GM10266 (cell line): ENCODE measurements at regions not wholly inside any gene's neighbourhood (a gene's known extent, or its start where the extent isn't known, plus 50 kb on each side); places are given as distances from the start of the nearest gene placed in this dataset.

Source experiments
- DNase-seq: peaks from one replicate; pipeline ENCODE4 v3.0.0; 2012; ENCODE audit errors: extremely low spot score
- CTCF ChIP-seq: IDR thresholded peaks from 2 replicates; pipeline ENCODE4 v1.5.1; 2012; ENCODE audit warnings: mild to moderate bottlenecking, low read depth; ENCODE audit not compliant: control insufficient read depth, insufficient read depth; ENCODE audit errors: missing control alignments

- TF ChIP-seq CTCF = no peak
- DNase-seq = no peak
Measured at GRCh38 chr15:37819191-37819590, 115.2 kb upstream of the TMCO5A start.

GRCh38 chr15:37820380-37821128, 113.9 kb upstream of the TMCO5A start:
- TF ChIP-seq CTCF = no peak
- no peak for DNase-seq

GRCh38 chr15:37823601-37824275, 110.7 kb upstream of the TMCO5A start:
- no peak for DNase-seq
- no peak for TF ChIP-seq CTCF

- no peak for TF ChIP-seq CTCF
- no peak for DNase-seq
Measured at GRCh38 chr15:37824717-37825382, 109.6 kb upstream of the TMCO5A start.

GRCh38 chr15:37837276-37837675, 97.2 kb upstream of the TMCO5A start:
- no peak for TF ChIP-seq CTCF
- no peak for DNase-seq

GRCh38 chr15:37847776-37848175, 86.7 kb upstream of the TMCO5A start:
- no peak for DNase-seq
- no peak for TF ChIP-seq CTCF

- no peak for DNase-seq
- no peak for TF ChIP-seq CTCF
Measured at GRCh38 chr15:37856109-37856508, 78.3 kb upstream of the TMCO5A start.
